ENCODE measurements at regions not wholly inside any gene's neighbourhood (a gene's known extent, or its start where the extent isn't known, plus 50 kb on each side); places are given as distances from the start of the nearest gene placed in this dataset.

- Histone ChIP-seq H3K36me3 (ENCODE audit: control insufficient read depth in 2 of 3, insufficient read depth in 3 of 3, low read length in 3 of 3) (no peaks in the 10 kb centered on the region), H3K27me3 (ENCODE audit: control insufficient read depth in 2 of 2, insufficient read depth in 2 of 2, low read length in 2 of 2) (no peaks in the 10 kb centered on the region), H3K27ac (ENCODE audit: low read depth, low read length) (no peak overlapping the region), H3K9me3 (ENCODE audit: control insufficient read depth in 2 of 3, low read length in 3 of 3) (no peaks in the 10 kb centered on the region), H3K4me1 (ENCODE audit: control insufficient read depth in 2 of 2, insufficient read depth in 2 of 2, low read length in 2 of 2) (no peaks in the 10 kb centered on the region), H3K4me3 (ENCODE audit: low read length) (no peak overlapping the region)
- CTCF ChIA-PET, result no interaction called here
- Mint-ChIP-seq H3K4me3 (no peak overlapping the region), H3K36me3 (no peaks in the 10 kb centered on the region), H3K9me3 (no peaks in the 10 kb centered on the region), H3K27me3 (peaks cover 0 to 8% (median 4%) of the 10 kb centered on the region in 5 donors), H3K27ac (no peak overlapping the region), H3K4me1 (no peaks in the 10 kb centered on the region)
- intact Hi-C loops (cut with micrococcal nuclease), result no loop called here
- POLR2A ChIA-PET, result no interaction called here
- ATAC-seq (no peak), DNase-seq (no peak)
These were observed 289.3 kb upstream of the HS6ST1 start for GRCh38 chr2:128607911-128608506.

GRCh38 chr2:128608921-128609880, 290.5 kb upstream of the HS6ST1 start:
- Mint-ChIP-seq H3K4me3 (no peak overlapping the region), H3K9me3 (no peaks in the 10 kb centered on the region), H3K27ac (no peak overlapping the region), H3K4me1 (no peaks in the 10 kb centered on the region), H3K36me3 (no peaks in the 10 kb centered on the region), H3K27me3 (peaks cover 0 to 8% (median 4%) of the 10 kb centered on the region in 5 donors)
- Histone ChIP-seq H3K27me3 (ENCODE audit: control insufficient read depth in 2 of 2, insufficient read depth in 2 of 2, low read length in 2 of 2) (no peaks in the 10 kb centered on the region), H3K9me3 (ENCODE audit: control insufficient read depth in 2 of 3, low read length in 3 of 3) (no peaks in the 10 kb centered on the region), H3K27ac (ENCODE audit: low read depth, low read length) (no peak overlapping the region), H3K36me3 (ENCODE audit: control insufficient read depth in 2 of 3, insufficient read depth in 3 of 3, low read length in 3 of 3) (no peaks in the 10 kb centered on the region), H3K4me1 (ENCODE audit: control insufficient read depth in 2 of 2, insufficient read depth in 2 of 2, low read length in 2 of 2) (no peaks in the 10 kb centered on the region), H3K4me3 (ENCODE audit: low read length) (no peak overlapping the region)
- ATAC-seq, result no peak
- DNase-seq, result no peak
- intact Hi-C loops (cut with micrococcal nuclease), result no loop called here
- ChIA-PET CTCF (no interaction called here), POLR2A (no interaction called here)

- Mint-ChIP-seq H3K27ac (no peak overlapping the region), H3K36me3 (no peaks in the 10 kb centered on the region), H3K4me3 (no peak overlapping the region), H3K27me3 (peaks cover 0 to 8% (median 4%) of the 10 kb centered on the region in 5 donors), H3K4me1 (no peaks in the 10 kb centered on the region), H3K9me3 (peaks cover 0 to 2% (median 0%) of the 10 kb centered on the region in 11 donors)
- Histone ChIP-seq H3K36me3 (ENCODE audit: control insufficient read depth in 2 of 3, insufficient read depth in 3 of 3, low read length in 3 of 3) (no peaks in the 10 kb centered on the region), H3K27ac (ENCODE audit: low read depth, low read length) (no peak overlapping the region), H3K4me3 (ENCODE audit: low read length) (no peak overlapping the region), H3K4me1 (ENCODE audit: control insufficient read depth in 2 of 2, insufficient read depth in 2 of 2, low read length in 2 of 2) (no peaks in the 10 kb centered on the region), H3K27me3 (ENCODE audit: control insufficient read depth in 2 of 2, insufficient read depth in 2 of 2, low read length in 2 of 2) (no peaks in the 10 kb centered on the region), H3K9me3 (ENCODE audit: control insufficient read depth in 2 of 3, low read length in 3 of 3) (no peaks in the 10 kb centered on the region)
- ChIA-PET POLR2A (no interaction called here), CTCF (no interaction called here)
- ATAC-seq (no peak), DNase-seq (no peak)
- intact Hi-C loops (cut with micrococcal nuclease), result no loop called here
These were observed 291.8 kb upstream of the HS6ST1 start for GRCh38 chr2:128610496-128610895.

- Histone ChIP-seq H3K27me3 (ENCODE audit: control insufficient read depth in 2 of 2, insufficient read depth in 2 of 2, low read length in 2 of 2) (no peaks in the 10 kb centered on the region), H3K4me3 (ENCODE audit: low read length) (no peak overlapping the region), H3K9me3 (ENCODE audit: control insufficient read depth in 2 of 3, low read length in 3 of 3) (no peaks in the 10 kb centered on the region), H3K36me3 (ENCODE audit: control insufficient read depth in 2 of 3, insufficient read depth in 3 of 3, low read length in 3 of 3) (no peaks in the 10 kb centered on the region), H3K27ac (ENCODE audit: low read depth, low read length) (no peak overlapping the region), H3K4me1 (ENCODE audit: control insufficient read depth in 2 of 2, insufficient read depth in 2 of 2, low read length in 2 of 2) (no peaks in the 10 kb centered on the region)
- Mint-ChIP-seq H3K27me3 (peaks cover 0 to 8% (median 4%) of the 10 kb centered on the region in 5 donors), H3K36me3 (no peaks in the 10 kb centered on the region), H3K27ac (no peak overlapping the region), H3K4me1 (no peaks in the 10 kb centered on the region), H3K9me3 (peaks cover 0 to 3% (median 0%) of the 10 kb centered on the region in 11 donors), H3K4me3 (no peak overlapping the region)
- CTCF ChIA-PET, result no interaction called here
- intact Hi-C loops (cut with micrococcal nuclease), result no loop called here
- POLR2A ChIA-PET, result no interaction called here
- DNase-seq, result no peak
- no peak for ATAC-seq
These were observed 293.0 kb upstream of the HS6ST1 start for GRCh38 chr2:128611421-128612320.

- Mint-ChIP-seq H3K27me3 (peaks cover 0 to 8% (median 4%) of the 10 kb centered on the region in 5 donors), H3K36me3 (no peaks in the 10 kb centered on the region), H3K4me3 (no peak overlapping the region), H3K9me3 (peaks cover 0 to 3% (median 0%) of the 10 kb centered on the region in 11 donors), H3K27ac (no peak overlapping the region), H3K4me1 (no peaks in the 10 kb centered on the region)
- CTCF ChIA-PET, result no interaction called here
- H3K36me3 ChIP-seq (ENCODE audit: control insufficient read depth in 2 of 3, insufficient read depth in 3 of 3, low read length in 3 of 3), result no peaks in the 10 kb centered on the region
- no peaks in the 10 kb centered on the region for H3K9me3 ChIP-seq (ENCODE audit: control insufficient read depth in 2 of 3, low read length in 3 of 3)
- H3K4me1 ChIP-seq (ENCODE audit: control insufficient read depth in 2 of 2, insufficient read depth in 2 of 2, low read length in 2 of 2), result no peaks in the 10 kb centered on the region
- H3K27me3 ChIP-seq (ENCODE audit: control insufficient read depth in 2 of 2, insufficient read depth in 2 of 2, low read length in 2 of 2), result no peaks in the 10 kb centered on the region
- POLR2A ChIA-PET, result no interaction called here
- ATAC-seq, result no peak
- no peak overlapping the region for H3K4me3 ChIP-seq (ENCODE audit: low read length)
- no peak for DNase-seq
- H3K27ac ChIP-seq (ENCODE audit: low read depth, low read length), result no peak overlapping the region
- intact Hi-C loops (cut with micrococcal nuclease), result no loop called here
These were observed 294.0 kb upstream of the HS6ST1 start for GRCh38 chr2:128612628-128613027.

GRCh38 chr2:128613351-128613750, 294.7 kb upstream of the HS6ST1 start:
- no peaks in the 10 kb centered on the region for H3K36me3 Mint-ChIP-seq

More at GRCh38 chr2:128613351-128613750, 294.7 kb upstream of the HS6ST1 start:
- Histone ChIP-seq H3K27me3 (ENCODE audit: control insufficient read depth in 2 of 2, insufficient read depth in 2 of 2, low read length in 2 of 2) (no peaks in the 10 kb centered on the region), H3K4me3 (ENCODE audit: low read length) (no peak overlapping the region), H3K36me3 (ENCODE audit: control insufficient read depth in 2 of 3, insufficient read depth in 3 of 3, low read length in 3 of 3) (no peaks in the 10 kb centered on the region), H3K9me3 (ENCODE audit: control insufficient read depth in 2 of 3, low read length in 3 of 3) (no peaks in the 10 kb centered on the region), H3K27ac (ENCODE audit: low read depth, low read length) (no peak overlapping the region), H3K4me1 (ENCODE audit: control insufficient read depth in 2 of 2, insufficient read depth in 2 of 2, low read length in 2 of 2) (no peaks in the 10 kb centered on the region)
- CTCF ChIA-PET, result no interaction called here
- DNase-seq, result no peak
- H3K4me1 Mint-ChIP-seq, result no peaks in the 10 kb centered on the region
- H3K27ac Mint-ChIP-seq, result no peak overlapping the region
- POLR2A ChIA-PET, result no interaction called here
- no peak for ATAC-seq
- intact Hi-C loops (cut with micrococcal nuclease), result no loop called here
- H3K27me3 Mint-ChIP-seq, result peaks cover 0 to 8% (median 4%) of the 10 kb centered on the region in 5 donors
- H3K9me3 Mint-ChIP-seq, result peaks cover 0 to 3% (median 0%) of the 10 kb centered on the region in 11 donors
- no peak overlapping the region for H3K4me3 Mint-ChIP-seq

Measured in naive thymus-derived CD4-positive, alpha-beta T cell (primary cell).